Retinal pigment epithelial cell (primary cell): ENCODE measurements at regions not wholly inside any gene's neighbourhood (a gene's known extent, or its start where the extent isn't known, plus 50 kb on each side); places are given as distances from the start of the nearest gene placed in this dataset.
"Not testable (repeated sequence)": the region's sequence is repeated elsewhere in the genome, so short reads cannot be mapped to it uniquely, and the experiment has no call there.

ENCODE experiments used
- DNase-seq: peaks from one replicate; pipeline ENCODE4 v3.0.0-alpha.2; 2010; ENCODE audit warnings: low read depth
- H3K4me3 ChIP-seq: 2 replicates; pipeline ENCODE4 v1.5.1; 2011; ENCODE audit warnings: mild to moderate bottlenecking, low read length, control low read depth, moderate library complexity
- CTCF ChIP-seq: conservative IDR thresholded peaks from 2 replicates; pipeline ENCODE4 v1.5.1; 2011; ENCODE audit warnings: low read depth, low read length, control low read depth, inconsistent platforms

DNA sequence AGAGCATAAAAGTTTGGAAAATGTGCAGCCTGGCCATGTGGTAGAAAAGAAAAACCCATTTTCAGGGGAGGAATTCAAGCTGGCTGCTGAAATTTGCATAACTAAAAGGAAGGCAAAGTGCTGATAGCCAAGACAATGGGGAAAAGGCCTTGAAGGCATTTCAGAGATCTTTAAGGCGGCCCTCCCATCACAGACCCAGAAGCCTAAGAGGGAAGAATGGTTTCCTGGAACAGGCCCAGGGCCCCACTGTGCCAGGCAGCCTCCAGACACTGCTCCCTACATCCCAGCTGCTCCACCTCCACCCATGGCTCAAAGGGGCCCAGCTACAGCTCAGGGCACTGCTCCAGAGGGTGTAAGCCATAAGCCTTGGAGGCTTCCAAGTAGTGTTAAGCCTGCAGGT is 158.0 kb upstream of the PRDX4 start:
- no peak for TF ChIP-seq CTCF
- H3K4me3 ChIP-seq: no peak overlapping the region
- DNase-seq: no peak

DNA sequence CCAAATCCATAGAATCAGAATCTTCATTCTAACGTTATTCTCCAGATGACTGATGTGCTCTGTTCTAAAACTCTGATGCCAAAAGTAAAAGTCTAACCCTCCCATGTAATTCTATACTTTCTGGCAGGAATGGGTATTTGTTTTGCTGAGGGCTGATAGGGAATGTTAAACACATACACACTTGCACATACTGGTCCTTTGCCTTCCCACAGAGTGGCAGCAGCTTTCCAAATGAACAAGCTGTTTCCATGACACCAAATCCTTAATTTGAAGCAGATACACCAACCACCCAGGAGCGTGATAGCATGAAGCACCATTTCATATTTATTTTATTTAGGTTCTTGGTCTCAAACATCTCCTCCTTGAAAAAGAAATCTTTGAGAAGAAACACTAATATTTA is 155.5 kb upstream of the PRDX4 start:
- no peak overlapping the region for H3K4me3 ChIP-seq
- no peak for DNase-seq
- TF ChIP-seq CTCF: no peak

- TF ChIP-seq CTCF: no peak
- H3K4me3 ChIP-seq: no peak overlapping the region
- DNase-seq: no peak
Observed at GRCh38 chrX:23513121-23513520, 154.2 kb upstream of the PRDX4 start.

DNA sequence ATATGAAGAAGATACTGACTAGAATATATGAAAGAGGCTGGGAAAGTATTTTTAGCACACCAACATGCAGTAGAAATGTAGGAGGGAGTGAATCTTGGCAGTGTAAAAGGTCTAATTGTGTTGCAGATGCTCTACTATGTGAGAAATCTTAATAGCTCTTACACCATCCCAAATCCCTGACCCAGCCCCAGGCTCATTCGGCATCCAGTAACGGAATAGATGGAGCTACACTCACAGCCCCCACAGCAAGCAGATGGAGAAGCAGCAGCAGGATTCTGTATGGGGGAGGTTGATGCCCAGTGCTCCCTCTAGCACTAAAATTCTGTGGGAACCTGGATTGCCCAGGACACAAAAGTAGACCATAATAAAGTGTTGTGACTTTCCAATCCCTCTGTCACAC is 153.2 kb upstream of the PRDX4 start:
- TF ChIP-seq CTCF: no peak
- no peak overlapping the region for H3K4me3 ChIP-seq
- DNase-seq: no peak

DNA sequence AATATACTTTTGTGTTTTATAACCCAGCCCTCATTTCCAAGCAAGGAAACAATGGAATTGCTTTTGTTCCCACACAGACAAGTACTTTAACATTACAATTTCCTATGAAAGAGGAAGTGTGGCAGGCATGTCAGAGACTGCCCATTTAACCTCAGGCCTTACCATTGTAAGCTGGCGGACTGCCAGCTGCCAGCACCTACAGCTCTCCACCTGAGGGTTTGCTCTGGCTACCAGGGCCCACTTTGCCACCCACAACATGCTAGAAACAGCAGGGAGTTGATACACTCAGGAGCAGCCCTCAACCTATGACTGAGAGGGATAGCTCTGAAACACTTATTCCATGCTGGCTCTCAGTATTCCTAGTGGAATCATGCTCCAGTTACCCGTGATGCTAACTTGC is 152.3 kb upstream of the PRDX4 start:
- TF ChIP-seq CTCF: no peak
- DNase-seq: no peak

GRCh38 chrX:23523026-23523657 is 144.2 kb upstream of the PRDX4 start:
- not testable (repeated sequence) for DNase-seq, H3K4me3 ChIP-seq

More for the DNA sequence above, 152.3 kb upstream of the PRDX4 start:
- no peak overlapping the region for H3K4me3 ChIP-seq

DNA sequence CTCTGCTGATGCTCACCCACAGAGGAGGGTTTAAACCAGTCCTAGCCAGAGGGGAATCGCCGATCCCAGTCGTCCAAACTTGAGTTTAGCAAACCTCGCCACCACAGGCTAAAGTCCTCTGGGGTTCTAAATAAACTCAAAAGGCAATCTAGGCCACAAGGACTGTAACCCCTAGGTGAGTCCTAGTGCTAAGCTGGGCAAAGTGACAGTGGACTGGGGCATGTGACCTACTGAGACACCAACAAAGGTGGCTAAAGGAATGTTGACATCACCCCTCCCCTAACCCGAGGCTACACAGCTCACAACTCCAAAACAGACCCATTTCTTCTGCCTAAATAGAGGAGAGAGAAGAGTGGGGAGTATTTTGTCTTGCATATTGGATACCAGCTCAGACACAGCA is 142.8 kb upstream of the PRDX4 start:
- TF ChIP-seq CTCF: no peak
- DNase-seq: no peak
- no peak overlapping the region for H3K4me3 ChIP-seq

GRCh38 chrX:23525531-23525930 is 141.8 kb upstream of the PRDX4 start:
- H3K4me3 ChIP-seq: no peak overlapping the region

More at GRCh38 chrX:23525531-23525930, 141.8 kb upstream of the PRDX4 start:
- no peak for DNase-seq
- TF ChIP-seq CTCF: no peak
